ENCODE measurements at regions not wholly inside any gene's neighbourhood (a gene's known extent, or its start where the extent isn't known, plus 50 kb on each side); places are given as distances from the start of the nearest gene placed in this dataset.
A peak's percentile ranks its signal among the peaks of the same experiment; 100 is the strongest.

DNA sequence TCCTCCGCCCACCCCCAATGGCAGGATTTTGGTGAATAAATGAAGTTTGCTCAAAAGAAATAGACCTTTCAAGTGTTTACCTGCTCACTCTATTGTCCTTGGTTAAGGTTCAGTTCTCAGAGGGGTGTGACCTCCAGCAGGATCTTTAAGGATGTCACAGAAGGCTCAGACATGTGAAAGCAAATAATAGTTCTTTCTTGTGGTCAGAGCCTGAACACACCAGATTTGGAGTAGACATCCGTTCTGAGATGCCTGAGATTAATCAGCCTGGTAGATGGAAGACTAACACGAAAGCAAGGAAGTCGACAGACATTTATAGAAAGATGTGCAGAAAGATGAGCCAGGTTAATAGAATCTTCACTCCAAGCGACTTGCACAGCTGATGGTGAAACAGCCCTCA lies 557.9 kb upstream of the CDH11 start:
- DNase-seq (ENCODE audit: low spot score) (no peak), ATAC-seq (no peak)
- intact Hi-C loops (cut with DNase I), result no loop called here

DNA sequence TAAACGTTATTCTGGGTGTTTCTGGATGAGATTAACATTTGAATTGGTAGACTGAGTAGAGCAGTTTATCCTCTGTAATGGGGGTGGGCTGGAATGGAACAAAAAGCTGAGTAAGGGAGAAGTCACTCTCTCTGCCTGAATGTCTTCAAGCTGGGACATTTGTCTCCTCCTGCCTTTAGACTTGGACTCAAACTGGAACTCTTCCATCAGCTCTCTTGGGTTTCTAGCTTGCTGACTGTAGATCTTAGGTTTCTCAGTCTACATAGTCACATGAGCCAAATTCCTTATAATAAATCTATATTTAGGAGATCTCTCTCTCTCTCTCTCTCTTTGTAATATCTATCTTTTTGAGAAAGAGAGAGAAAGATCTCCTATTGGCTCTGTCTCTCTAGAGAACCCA lies 553.3 kb upstream of the CDH11 start:
- intact Hi-C loops (cut with DNase I), result no loop called here
- ATAC-seq, result no peak
- DNase-seq (ENCODE audit: low spot score), result no peak

DNA sequence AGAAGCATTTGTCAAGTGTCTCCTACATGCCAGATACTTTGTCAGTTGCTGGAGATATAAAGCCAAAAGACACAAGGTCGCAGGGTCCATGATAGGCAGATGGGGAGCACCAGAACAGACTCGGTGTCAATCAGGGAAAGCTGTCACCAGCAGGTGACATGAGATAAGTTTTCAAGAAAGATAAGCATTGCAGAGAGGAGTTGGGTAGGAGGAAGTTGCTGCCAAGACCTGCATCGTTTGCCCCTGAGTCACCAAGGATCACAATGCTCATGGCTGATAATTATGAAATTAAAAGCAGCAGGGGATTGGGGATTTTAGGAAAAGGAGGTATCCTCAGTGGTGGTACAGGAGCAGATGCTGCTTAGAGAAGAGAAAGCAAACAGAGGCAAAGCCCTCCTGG lies 551.1 kb upstream of the CDH11 start:
- ATAC-seq (no peak), DNase-seq (ENCODE audit: low spot score) (no peak)
- intact Hi-C loops (cut with DNase I), result no loop called here

DNA sequence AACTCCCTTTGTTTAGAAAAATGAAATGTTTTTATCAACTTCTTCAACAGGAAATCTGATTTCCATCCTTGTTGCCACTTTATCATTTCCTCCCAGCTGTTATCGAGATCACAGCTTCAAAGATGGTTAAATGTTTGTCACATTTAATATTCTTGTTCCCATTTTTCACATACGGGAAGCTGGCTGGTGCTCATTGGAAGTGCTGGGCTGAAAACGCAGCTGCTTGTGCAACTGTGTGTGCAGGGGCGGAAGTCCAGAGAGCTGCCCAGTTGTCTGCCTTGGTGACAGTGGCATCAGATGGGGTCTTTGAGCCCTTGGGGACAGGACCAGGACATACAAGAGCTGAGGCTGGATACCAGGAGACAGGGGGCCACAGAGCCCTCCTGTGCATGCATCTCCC lies 549.2 kb upstream of the CDH11 start:
- intact Hi-C loops (cut with DNase I), result no loop called here
- DNase-seq (ENCODE audit: low spot score) (no peak), ATAC-seq (no peak)

DNA sequence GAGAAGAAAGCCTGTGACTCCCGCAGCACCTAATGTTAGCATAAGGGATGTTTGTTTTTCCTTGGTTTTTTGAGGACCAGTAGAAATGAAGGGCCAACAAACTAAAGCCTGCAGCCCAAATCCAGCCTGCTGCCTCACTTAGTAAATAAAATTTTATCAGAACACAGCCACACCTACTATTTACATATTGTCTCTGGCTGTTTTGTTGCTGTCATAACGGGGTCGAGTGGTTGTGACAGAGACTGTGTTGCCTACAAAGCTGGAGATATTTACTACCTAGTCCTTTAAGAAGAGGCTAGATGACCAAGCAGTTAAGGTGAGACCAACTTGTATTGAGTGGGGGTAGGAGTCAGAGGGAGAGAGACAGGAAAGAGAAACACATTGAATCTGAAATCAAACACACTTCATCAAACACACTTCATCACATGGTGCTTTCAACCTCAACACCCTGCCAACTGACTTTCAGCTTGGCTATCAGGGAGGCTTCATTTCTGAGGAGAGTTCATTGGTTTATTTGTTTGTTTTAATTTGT lies 546.3 kb upstream of the CDH11 start:
- intact Hi-C loops (cut with DNase I), result no loop called here
- no peak for ATAC-seq

DNA sequence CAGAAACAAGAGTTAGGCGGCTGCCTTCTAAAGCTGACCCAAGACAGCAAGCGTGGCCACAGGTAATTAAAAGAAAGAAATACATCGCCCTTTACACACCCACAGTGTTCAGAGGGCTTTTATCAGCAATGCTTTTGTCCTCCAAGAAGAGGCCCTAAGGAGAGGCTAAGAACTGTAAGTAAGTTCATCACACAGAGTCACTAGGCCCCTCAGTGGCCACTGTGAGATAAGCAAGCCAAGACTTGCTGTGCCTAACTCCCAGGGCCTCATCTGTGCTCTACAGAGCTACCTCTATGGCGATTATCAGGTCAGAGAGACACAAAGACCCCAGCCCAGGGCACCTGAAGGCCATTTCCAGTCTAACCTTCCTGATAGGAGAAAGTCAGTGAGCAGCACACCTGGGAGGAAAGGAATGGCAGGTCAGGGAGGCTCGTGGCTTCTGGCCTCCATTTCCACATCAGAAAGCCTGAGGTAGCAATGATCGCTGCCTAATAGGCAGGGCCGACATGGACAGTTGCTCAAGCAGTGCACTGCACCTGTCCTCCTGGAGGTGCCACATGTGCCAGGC lies 545.2 kb upstream of the CDH11 start:
- intact Hi-C loops (cut with DNase I), result no loop called here
- ATAC-seq, result peak; percentile 63

More for the DNA sequence above, 546.3 kb upstream of the CDH11 start:
- no peak for DNase-seq (ENCODE audit: low spot score)

DNA sequence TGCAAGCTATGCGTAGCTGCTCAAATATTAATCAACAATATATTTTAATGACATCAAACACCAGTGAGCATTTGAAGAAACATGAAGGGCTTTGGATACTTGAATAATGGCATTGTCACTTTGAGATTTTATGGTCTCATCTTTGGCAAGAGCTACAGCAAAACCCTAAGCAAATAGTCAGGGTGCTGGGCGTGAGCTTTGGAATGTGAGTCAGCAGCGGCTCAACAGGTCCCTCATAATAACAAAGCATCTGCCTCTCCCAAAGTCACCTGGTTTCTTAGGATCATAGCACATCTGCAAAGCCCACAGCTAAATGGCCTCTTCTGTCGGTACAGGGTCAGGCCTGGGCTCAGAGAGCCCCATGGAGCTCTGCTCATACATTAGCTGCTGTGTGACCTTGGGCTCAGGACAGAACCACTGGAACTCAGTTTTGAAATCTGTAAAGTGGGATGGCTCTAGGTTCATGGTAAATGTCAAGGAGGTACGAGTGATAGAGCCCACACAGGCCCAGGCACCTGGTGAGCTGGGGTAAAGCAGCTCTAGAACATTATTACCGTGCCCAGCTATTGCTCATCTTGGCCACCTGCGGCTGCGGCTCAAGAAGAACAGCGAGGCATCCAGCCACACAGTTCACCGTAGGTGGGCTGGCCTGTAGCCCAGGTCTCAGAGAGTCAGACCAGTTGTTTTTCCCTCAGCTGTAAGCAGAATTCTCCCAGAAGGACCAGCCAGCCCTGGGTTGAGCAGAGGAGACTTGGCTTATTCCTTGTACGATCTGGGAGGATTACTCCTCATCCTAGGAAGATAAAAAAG lies 544.5 kb upstream of the CDH11 start:
- intact Hi-C loops (cut with DNase I), result no loop called here
- peak; percentile 88 for ATAC-seq
- no peak for DNase-seq (ENCODE audit: low spot score)

More for the DNA sequence above, 545.2 kb upstream of the CDH11 start:
- DNase-seq (ENCODE audit: low spot score), result no peak

DNA sequence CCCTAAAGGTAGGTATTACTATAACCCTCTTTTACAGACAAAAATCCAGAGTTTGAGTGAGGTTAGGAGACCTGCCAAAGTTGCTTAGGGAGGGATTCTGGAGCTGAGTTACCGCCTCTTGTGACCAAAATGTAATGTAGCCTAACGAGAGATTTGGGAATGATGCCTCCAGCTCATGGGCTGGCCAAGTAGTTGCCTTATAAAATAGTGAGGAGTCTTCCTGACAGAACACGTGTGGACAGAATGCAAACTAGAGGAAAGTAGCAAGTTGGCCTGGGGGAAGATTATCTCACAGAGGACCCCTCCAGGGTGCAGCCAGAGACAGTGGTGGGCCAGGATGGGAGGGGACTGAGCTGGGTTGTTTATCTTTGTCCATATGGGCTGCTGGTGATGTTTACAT lies 543.7 kb upstream of the CDH11 start:
- ATAC-seq (no peak), DNase-seq (ENCODE audit: low spot score) (no peak)
- intact Hi-C loops (cut with DNase I), result no loop called here

DNA sequence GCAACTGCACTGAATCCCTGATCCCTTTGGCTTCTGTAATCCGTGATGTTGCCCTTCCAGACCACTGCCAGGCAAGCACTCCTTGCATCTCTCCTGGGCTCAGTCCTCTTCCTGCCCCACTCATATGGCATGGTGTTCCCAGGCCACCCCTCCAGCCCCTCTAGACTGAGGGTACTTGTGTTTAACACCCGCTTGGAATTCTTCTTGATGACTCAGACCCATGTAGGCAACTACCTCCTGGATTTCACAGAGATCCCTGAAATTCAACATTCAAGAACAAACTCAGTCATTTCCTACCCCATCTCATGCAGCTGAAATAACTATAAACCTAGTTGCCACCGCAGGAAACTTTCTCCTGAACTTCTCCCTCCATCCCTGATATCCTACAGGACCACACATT lies 541.9 kb upstream of the CDH11 start:
- intact Hi-C loops (cut with DNase I), result no loop called here
- DNase-seq (ENCODE audit: low spot score) (no peak), ATAC-seq (no peak)

DNA sequence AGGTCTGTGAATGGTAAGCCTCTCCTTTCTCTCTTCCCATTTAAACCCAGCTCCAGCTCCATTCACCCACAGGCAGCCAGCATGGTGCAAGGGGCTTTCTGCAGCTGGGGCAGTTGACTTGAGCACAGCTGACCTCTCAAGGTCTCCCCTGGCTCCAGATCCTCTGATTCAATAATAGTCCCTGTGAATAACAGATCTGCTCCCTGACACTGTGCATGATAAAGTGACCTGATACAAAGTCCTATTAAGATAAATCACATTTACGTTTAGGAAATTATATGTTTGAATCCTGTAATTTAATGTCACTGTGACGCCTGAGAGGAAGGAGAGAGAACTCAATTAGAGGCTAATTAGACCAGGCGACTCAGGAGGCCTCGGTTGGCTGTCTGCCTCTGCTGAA lies 540.4 kb upstream of the CDH11 start:
- intact Hi-C loops (cut with DNase I), result no loop called here
- ATAC-seq (no peak), DNase-seq (ENCODE audit: low spot score) (no peak)

DNA sequence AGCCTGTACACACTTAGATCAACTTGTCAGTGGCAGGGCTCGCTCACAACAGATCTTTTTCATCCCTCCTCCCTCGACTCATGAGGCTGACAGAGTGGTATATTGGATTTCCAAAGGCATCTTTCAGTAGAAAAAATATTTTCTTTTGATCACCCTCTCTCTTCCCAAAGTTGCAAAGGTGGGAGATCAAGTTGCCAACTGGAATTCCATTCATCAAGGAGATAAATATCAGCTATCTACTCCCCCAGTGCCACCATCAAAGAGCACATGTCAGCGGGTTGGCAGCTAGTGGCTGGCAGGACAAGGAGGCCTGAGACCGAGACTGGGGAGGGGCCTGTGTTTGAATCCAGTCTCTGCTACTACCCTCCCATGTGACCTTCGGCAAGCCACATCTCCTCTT lies 539.7 kb upstream of the CDH11 start:
- intact Hi-C loops (cut with DNase I), result no loop called here
- ATAC-seq (no peak), DNase-seq (ENCODE audit: low spot score) (no peak)

DNA sequence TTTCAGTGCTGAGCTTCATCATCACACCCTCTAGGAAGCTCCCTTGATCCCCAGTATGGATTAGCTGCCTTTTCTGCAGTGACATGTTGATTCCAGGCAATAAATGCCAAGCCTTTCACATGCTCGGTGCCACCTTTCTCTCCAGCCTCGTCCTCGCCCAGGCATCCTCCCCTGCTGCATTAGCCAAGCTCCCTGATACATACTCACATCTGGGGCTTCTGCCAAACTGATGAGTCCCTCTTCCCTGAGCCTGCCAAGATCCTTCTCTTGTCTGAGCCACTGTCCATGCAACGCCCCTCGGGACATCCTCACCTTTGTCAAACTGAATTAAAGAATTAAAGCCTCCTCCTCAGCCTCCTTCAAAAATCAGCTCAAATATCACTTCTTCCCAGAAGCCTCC lies 538.5 kb upstream of the CDH11 start:
- intact Hi-C loops (cut with DNase I), result no loop called here
- DNase-seq (ENCODE audit: low spot score) (no peak), ATAC-seq (no peak)

DNA sequence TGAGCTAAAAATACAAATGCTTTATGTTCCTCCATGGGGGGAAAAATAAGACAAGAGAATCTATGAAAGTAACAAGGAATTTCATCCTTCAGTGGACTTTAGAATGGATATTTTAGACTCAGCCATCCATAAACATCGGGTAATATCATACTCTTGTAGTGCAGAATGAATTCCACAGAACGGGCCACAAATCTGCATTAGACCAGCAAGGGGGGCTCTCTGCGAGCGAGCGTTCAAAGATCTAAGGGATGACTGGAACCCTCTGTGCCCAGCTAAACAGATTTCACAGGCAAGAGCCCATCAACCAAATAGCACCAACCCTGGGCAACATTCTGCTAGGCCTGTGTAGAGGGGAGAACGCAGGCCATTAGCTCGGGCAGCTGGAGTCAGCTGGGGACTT lies 537.9 kb upstream of the CDH11 start:
- DNase-seq (ENCODE audit: low spot score) (no peak), ATAC-seq (no peak)
- intact Hi-C loops (cut with DNase I), result no loop called here

DNA sequence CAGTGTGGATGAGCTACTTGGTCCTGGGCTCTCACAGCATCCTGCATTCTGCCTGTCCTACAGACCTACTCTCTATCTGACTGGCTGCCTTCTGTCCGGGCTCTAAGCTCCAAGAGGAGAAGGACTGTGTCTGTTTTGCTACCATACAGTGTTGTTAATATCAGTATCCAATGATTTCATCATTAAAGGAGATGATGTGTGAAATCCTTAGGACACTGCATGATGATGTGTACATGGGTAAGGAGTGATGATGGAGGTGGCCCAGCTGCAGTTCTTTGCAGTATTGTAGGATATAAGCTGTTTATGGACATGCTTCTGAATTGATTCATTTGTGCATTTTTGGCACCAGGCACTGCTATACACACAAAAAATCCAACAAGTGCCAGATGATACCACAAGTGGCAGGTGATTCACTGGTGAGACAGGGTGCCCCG lies 536.9 kb upstream of the CDH11 start:
- ATAC-seq (no peak), DNase-seq (ENCODE audit: low spot score) (no peak)
- intact Hi-C loops (cut with DNase I), result no loop called here

DNA sequence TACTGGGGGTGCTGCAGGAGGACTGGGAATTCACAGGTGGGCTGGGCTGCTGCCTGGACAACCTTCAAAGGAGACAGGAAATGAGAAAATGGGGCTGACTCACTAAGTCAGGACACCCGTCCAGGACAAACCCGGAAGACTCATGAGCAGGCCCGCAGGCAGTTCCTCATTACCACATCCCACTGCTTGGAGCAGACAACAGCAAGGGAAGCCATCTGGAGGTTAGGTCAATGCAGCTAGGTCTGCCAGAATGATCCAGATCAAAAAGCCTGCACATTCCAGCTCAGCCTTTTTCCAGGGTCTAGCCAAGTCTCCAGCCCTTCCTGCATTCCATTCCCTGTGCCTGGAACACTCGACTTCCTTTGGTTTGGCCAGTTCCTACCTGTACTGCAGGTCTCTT lies 536.5 kb upstream of the CDH11 start:
- no peak for DNase-seq (ENCODE audit: low spot score)
- intact Hi-C loops (cut with DNase I), result no loop called here
- ATAC-seq, result peak; percentile 63

DNA sequence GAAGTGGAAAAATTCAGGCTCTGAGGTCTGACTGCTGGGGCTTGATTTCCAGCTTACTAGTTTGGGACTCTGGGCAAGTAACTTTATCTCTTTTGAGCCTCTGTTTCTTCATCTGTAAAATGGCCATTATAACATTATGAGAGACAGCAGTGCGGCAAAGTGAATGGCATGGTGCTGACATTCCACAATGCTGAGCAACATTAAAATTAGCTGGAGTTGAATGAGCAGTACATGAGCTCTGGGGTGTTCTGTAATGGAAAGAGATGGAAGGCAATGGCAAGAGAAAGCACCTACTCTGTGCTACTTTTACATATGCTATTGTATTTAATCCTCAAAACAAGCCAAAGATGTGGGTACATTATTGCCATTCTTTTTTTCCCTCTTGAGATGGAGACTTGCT lies 535.7 kb upstream of the CDH11 start:
- intact Hi-C loops (cut with DNase I), result no loop called here
- ATAC-seq (no peak), DNase-seq (ENCODE audit: low spot score) (no peak)

DNA sequence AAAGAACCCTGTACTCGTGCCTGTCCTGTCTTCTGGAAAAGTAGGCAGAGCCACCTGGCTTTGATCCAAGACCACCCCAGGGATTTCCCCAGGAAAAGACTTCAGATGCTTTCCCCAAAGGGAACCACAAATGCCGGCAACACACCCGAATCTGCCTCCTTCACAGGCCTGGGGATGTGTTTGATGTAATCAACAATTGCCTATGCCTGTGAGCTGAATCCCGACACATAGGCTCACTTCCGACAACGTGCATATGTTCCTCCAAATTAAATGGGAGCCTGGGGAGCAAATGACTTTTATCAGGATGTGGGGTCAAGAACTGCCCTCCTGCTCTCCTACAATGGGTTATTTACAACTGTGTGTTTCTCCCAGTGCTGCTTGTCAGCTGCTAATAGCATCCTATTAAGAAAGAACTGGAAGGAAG lies 535.2 kb upstream of the CDH11 start:
- intact Hi-C loops (cut with DNase I), result no loop called here
- DNase-seq (ENCODE audit: low spot score) (no peak), ATAC-seq (peak; percentile 38)

DNA sequence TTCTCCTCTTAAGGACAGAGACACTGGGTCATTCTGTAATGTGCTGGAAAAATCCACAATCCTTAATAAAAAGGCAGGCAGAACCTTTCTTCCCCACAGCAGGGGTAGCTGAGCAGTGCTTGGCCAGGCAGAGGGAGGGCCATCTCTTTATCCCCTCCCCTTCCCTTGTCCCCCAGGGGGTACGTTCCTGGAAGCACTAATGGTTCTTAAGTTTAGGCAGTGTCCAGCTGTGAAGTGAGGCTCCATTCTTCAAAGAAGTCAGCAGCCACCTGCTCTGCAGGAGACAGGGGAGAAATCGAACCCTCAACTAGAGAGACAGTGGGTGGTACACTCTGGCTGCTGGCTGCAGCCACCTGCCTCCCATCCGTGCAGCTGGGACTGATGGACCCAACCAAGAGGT lies 533.9 kb upstream of the CDH11 start:
- intact Hi-C loops (cut with DNase I), result no loop called here
- DNase-seq (ENCODE audit: low spot score) (no peak), ATAC-seq (peak; percentile 31)

DNA sequence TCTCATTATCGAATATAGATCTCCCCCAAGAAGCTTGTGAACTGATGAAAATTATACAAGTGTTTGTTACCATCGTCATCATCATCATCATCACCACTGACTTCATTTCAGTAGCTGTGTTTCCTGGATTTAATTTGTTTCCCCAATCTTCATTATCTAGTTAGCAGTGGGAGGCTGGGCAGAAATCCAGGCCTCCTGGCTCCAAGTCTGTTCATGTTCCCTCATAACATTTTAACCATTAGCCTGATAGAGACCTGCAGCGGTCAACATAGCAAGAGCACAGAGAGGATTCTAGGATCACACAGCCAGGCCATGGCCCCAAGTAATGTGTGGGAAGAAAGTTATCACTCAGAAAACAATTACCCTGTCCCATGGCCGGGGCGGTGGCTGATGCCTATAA lies 526.2 kb upstream of the CDH11 start:
- no peak for ATAC-seq
- DNase-seq (ENCODE audit: low spot score), result no peak
- intact Hi-C loops (cut with DNase I), result no loop called here

DNA sequence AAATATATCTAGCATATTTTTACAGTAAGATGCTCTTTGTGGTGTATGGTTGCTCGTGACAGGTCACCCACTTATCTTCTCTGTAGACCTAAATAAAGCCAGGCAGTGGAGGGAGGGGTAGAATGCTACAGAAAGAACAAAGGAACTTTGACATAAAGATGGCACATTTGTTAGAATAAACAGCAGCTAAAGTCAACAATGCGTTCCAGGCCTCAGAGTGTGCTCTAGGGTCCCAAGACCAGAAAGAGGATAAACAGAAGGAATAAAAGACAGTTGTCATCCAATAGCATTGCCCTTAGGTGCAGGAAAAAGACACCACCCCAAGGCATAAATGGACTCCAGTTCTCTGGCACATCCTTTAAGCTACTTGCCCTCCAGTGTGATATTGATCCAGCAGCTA lies 523.0 kb upstream of the CDH11 start:
- DNase-seq (ENCODE audit: low spot score) (no peak), ATAC-seq (no peak)
- intact Hi-C loops (cut with DNase I), result no loop called here

DNA sequence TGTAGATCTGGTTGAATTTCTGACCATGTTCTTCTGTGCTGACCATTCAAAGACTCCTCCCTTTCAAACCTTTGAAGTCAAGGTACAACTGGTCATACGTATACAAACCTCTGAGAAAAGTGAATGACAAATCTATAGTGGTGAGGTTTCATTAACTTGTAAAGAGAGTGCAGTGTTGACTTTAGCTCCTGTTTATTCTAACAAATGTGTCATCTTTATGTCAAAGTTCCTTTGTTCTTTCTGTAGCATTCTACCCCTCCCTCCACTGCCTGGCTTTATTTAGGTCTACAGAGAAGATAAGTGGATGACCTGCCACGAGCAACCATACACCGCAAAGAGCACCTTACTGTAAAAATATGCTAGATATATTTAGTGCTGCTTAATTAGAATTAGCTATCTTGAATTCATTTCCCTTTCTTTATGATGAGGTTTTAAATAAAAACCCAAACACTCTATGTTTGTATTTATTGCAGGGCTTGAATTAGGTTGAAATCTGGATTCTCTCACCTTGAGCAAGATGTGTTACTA lies 520.0 kb upstream of the CDH11 start:
- no peak for ATAC-seq
- intact Hi-C loops (cut with DNase I), result no loop called here
- DNase-seq (ENCODE audit: low spot score), result no peak

Data from sciatic nerve (tissue), 2 donors.